ENCODE measurements at regions not wholly inside any gene's neighbourhood (a gene's known extent, or its start where the extent isn't known, plus 50 kb on each side); places are given as distances from the start of the nearest gene placed in this dataset.
A peak's percentile ranks its signal among the peaks of the same experiment; 100 is the strongest.

GRCh38 chr5:125283372-125283771, 536.9 kb upstream of the ZNF608 start:
- DNase-seq (ENCODE audit: low read depth, low spot score) = no peak
- no peak for ATAC-seq
- no peaks in the 10 kb centered on the region for H3K27me3 ChIP-seq (ENCODE audit: control insufficient read depth, insufficient read depth, low read length)
- no peak overlapping the region for H3K4me3 ChIP-seq (ENCODE audit: low read depth in 2 of 2, low read length in 2 of 2)
- no peaks in the 10 kb centered on the region for H3K36me3 ChIP-seq (ENCODE audit: control insufficient read depth, insufficient read depth, low read length)
- H3K4me1 ChIP-seq (ENCODE audit: control insufficient read depth, insufficient read depth, low read length) = no peaks in the 10 kb centered on the region
- no peak for TF ChIP-seq REST (IDR thresholded peaks at IDR 0.05; ENCODE audit: insufficient read depth in 1 of 2, low read depth in 2 of 2, low read length in 1 of 2)
- TF ChIP-seq POLR2AphosphoS5 (IDR thresholded peaks at IDR 0.05; ENCODE audit: low read depth, low read length) = no peak
- no peak for TF ChIP-seq TCF7L2 (IDR thresholded peaks at IDR 0.05; ENCODE audit: low read depth, low read length)
- no peak for TF ChIP-seq CTCF (IDR thresholded peaks at IDR 0.05)
- no peak for TF ChIP-seq SIN3A (IDR thresholded peaks at IDR 0.05; ENCODE audit: borderline replicate concordance, insufficient read depth, low read depth, low read length)
- intact Hi-C loops (cut with micrococcal nuclease; ENCODE audit: unreplicated experiment) (no loop called here), in situ Hi-C loops (cut with HindIII; ENCODE audit: low pct_unique_long_range_greater_than_20kb, low sequenced_read_pairs) (no loop called here)
- no peak overlapping the region; the same call in 1 of the 2 replicates for H3K27ac ChIP-seq (ENCODE audit: low read length)
- POLR2A ChIA-PET = no interaction called here
- H3K9me3 ChIP-seq (ENCODE audit: control insufficient read depth, insufficient read depth, low read depth, low read length) = no peaks in the 10 kb centered on the region
- no TSS peak for BruUV-seq (replicated peaks)
- CTCF ChIA-PET = no interaction called here

GRCh38 chr5:125286271-125286670, 539.8 kb upstream of the ZNF608 start:
- Histone ChIP-seq H3K4me1 (ENCODE audit: control insufficient read depth, insufficient read depth, low read length) (no peaks in the 10 kb centered on the region), H3K36me3 (ENCODE audit: control insufficient read depth, insufficient read depth, low read length) (no peaks in the 10 kb centered on the region), H3K4me3 (ENCODE audit: low read depth in 2 of 2, low read length in 2 of 2) (no peak overlapping the region), H3K27ac (ENCODE audit: low read length) (peak overlapping the region; percentile 40; the same call in 1 of the 2 replicates), H3K9me3 (ENCODE audit: control insufficient read depth, insufficient read depth, low read depth, low read length) (no peaks in the 10 kb centered on the region), H3K27me3 (ENCODE audit: control insufficient read depth, insufficient read depth, low read length) (no peaks in the 10 kb centered on the region)
- in situ Hi-C loops (cut with HindIII; ENCODE audit: low pct_unique_long_range_greater_than_20kb, low sequenced_read_pairs) = no loop called here
- ATAC-seq (no peak), DNase-seq (ENCODE audit: low read depth, low spot score) (no peak)
- CTCF ChIA-PET = no interaction called here
- POLR2A ChIA-PET = no interaction called here
- TF ChIP-seq POLR2AphosphoS5 (IDR thresholded peaks at IDR 0.05; ENCODE audit: low read depth, low read length) = no peak
- TF ChIP-seq TCF7L2 (IDR thresholded peaks at IDR 0.05; ENCODE audit: low read depth, low read length) = no peak
- no peak for TF ChIP-seq SIN3A (IDR thresholded peaks at IDR 0.05; ENCODE audit: borderline replicate concordance, insufficient read depth, low read depth, low read length)
- TF ChIP-seq REST (IDR thresholded peaks at IDR 0.05; ENCODE audit: insufficient read depth in 1 of 2, low read depth in 2 of 2, low read length in 1 of 2) = no peak
- no peak for TF ChIP-seq CTCF (IDR thresholded peaks at IDR 0.05)
- intact Hi-C loops (cut with micrococcal nuclease; ENCODE audit: unreplicated experiment) = no loop called here
- BruUV-seq (replicated peaks) = no TSS peak
